HG03060 (cell line): ENCODE measurements at regions not wholly inside any gene's neighbourhood (a gene's known extent, or its start where the extent isn't known, plus 50 kb on each side); places are given as distances from the start of the nearest gene placed in this dataset.

Experiments used
- ATAC-seq: cut with Tn5 transposase; IDR thresholded peaks from one replicate; pipeline ENCODE4 v1.9.1; 2021; ENCODE audit warnings: low read depth, moderate number of reproducible peaks; ENCODE audit not compliant: unreplicated experiment

DNA sequence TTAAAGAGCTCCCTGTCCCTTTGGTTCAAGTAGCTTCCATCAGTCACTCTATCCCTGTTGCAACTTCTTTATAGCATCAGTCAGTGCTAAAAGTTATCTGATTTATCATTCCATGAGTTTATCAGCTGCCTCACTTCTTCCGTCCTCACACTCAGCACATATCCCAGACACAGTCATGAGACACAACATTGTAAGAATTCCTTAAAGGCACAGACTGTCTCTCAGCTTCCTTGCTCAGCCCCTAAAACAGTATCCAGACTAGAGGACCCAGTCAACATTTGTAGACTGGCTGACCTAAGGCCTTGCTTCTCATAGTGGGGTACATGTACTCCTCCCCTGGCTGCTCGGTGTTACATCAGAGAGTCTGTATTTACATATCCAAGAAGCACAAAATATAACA lies 164.9 kb upstream of the ADGRL2 start:
- ATAC-seq = no peak

DNA sequence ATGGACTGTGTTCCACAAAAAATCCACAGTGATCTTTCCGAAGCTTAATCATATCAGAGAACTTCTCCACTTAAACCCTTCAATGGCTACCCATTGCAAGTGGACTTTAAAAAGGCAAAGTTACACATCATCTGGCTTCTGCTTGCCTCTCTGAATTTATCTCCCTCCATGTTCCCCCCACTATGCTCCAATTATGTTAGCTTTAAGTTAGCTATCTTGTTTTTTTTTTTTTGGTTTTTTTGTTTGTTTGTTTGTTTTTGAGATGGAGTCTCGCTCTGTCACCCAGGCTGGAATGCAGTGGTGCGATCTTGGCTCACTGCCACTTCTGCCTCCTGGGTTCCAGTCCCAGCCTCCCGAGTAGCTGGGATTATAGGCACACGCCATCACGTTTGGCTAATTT lies 166.4 kb upstream of the ADGRL2 start:
- no peak for ATAC-seq

GRCh38 chr1:81619156-81619555 lies 181.6 kb upstream of the ADGRL2 start:
- no peak for ATAC-seq

DNA sequence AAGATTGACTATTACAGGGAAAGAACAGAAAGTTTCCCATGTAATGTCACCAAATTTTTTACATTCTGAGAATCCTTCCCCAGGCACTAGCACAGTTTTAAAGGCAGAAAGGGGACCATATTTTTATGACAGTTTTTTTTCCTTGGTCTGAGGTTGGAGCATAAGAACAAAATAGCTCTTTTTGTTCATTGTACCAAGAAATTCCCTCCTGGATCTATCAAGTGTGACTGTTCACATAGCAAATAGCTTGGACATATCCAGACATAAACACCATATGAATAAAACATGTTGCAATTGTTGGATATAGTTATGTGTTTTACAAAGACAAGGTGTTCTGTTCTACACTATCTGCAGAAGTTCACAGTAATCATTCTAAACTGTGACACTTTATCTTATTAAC lies 182.4 kb upstream of the ADGRL2 start:
- ATAC-seq = no peak

DNA sequence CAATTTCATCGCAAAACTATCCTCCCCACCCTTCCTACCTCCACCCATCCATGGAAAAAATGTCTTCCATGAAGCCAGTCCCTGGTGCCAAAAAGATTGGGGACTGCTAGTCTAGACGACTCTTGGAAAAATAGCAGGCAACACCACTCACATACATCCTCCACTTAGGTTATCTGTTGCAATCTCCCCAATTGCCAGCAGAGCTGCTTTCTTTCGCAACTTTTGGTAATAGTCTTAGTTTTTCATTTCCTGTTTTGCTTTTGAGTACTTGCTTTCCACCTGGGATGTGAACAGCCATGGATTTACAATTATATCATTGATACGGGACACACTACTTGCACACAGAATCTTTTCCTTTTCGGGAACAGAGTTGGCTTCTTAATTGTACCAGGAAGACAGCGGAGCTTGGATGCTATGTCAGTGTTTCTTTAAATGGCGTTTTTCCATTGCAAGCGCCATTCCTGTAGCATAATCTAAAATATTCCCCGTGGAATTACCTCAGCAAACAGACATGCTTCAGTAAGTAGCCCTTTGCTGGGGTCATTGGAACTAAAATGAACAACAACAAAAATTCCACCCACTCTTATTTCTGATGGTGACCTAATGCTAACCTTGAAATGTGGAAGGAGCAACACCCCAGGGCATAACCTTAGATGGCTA lies 183.3 kb upstream of the ADGRL2 start:
- ATAC-seq = no peak

DNA sequence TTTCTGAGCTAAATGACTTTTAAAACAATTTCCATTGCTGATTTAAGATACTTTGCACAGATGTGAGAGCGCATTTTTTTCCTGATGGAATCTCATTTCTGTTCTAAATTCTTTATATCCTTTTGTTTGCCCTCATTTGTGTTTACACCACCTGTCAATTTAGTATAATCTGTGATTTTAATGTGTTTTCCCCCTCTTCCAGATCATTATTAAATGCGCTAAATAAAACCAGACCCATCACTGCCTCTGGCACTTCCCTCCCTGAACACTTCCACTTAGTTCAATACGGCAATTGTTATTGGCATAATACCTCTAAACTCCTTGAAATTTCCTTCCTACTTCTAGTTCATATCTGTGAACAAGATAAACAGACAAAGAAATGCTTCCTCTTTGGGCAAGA lies 186.9 kb upstream of the ADGRL2 start:
- no peak for ATAC-seq

- ATAC-seq = no peak
Observed at GRCh38 chr1:81607924-81608323, 192.8 kb upstream of the ADGRL2 start.

DNA sequence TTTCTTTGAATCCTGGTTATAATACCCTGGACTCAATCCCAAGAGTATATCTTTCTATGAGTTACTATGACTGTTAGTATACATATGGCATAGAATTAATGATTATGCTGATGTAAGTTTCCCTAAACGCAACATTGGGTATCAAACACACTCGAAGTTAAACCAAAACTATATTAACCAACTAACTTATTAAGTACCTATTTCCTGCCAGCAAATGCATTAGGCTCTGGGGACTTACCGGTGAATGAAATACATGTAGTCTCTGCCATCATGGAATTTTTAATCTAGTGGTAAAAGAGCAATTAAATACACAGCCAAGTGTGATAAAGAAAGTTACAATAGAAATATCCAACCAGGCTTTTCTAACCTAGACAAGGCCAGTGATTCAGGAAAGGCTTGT lies 193.6 kb upstream of the ADGRL2 start:
- ATAC-seq = no peak

GRCh38 chr1:81606656-81607055 lies 194.1 kb upstream of the ADGRL2 start:
- ATAC-seq = no peak

DNA sequence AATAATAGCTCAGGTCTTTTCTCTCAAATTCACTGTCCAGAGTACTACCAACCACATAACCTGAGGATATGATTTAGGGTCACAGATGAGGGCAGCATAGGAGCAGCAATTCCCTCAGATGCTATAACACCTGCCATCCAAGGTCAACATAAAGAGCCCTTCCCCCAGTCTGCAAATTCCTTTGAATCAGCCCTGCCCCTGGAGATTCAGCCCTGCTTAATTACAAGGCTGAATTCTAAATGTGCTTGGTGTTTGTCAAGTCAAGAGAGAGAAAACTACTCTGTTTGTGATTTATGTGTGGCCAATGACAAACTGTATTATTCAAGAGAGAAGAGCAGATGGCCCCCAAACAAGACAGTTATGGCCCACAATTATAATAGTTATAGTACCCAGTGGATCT lies 195.7 kb upstream of the ADGRL2 start:
- no peak for ATAC-seq

DNA sequence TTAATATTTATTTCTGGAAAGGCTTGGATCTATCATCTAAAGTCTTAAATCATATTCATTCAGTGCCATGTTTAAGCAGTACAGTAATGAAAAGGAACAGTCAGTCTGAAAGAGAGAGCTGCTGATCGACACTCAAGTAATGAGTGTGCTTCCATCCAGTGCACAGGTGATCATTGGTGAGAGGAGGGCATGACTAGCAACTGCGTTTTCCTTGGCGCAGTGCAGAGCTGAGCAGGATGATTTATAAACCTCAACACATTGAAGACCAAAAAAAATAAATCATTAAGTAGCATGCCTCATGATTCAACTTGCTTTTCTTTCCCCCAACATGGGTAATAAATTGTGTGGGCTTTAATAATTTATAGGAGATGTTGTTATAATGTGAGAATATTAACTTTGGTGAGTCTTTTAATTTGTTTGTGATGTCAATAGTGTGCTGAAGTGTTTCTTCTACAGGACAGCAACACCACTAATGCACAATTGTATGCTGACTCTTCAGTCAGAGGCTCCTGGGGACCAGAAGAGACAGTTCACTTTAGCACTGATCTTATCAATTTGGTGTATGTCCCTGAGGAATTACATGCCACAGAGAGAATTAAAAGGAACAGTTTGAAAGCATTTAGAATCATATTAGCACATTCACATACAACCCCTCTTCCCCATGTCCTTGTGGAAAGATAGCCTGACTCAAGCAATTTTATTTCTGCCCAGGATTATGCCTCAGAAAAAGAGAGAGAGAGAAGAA lies 199.7 kb upstream of the ADGRL2 start:
- ATAC-seq = no peak

GRCh38 chr1:81600363-81600762 lies 200.4 kb upstream of the ADGRL2 start:
- ATAC-seq = no peak

GRCh38 chr1:81598623-81599022 lies 202.1 kb upstream of the ADGRL2 start:
- ATAC-seq = no peak

GRCh38 chr1:81597720-81598426 lies 202.9 kb upstream of the ADGRL2 start:
- ATAC-seq = no peak

GRCh38 chr1:81596341-81596740 lies 204.4 kb upstream of the ADGRL2 start:
- ATAC-seq = no peak

DNA sequence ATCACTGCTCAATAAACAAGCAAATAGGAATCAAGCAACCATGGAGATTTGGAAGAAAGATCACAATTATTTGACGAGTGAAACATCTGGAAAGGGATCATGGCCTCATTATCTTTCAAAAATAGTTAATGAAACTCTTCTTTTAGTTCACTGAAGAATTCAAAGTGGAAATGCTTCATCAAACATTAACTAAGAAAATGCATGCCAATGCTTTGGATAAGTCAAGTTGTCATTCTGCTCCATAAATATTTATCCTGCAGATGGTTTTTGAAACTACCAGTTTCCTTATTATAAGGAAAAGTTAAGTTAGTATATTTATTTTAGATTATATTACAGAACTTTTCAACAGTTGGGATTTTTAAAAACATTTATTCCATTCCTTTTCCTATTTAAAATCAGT lies 206.5 kb upstream of the ADGRL2 start:
- ATAC-seq = no peak

DNA sequence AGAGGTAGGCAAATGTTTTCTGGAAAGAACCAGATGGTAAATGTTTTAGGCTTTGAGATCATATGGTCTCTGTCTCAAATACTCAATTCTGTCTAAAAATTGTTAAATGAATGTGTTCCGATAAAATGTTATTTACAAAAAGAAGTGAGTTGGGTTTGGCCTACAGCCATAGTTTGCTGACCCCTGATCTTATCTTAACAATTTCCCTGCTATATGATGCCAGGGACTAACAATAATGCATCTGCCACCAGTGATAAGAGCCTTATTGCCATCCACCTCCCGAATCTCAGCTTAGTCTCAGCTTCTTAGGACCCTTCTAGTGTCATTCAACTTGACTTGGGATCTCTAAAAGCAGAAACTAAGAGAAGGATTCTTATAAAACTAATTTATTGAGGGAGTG lies 208.5 kb upstream of the ADGRL2 start:
- ATAC-seq = no peak

DNA sequence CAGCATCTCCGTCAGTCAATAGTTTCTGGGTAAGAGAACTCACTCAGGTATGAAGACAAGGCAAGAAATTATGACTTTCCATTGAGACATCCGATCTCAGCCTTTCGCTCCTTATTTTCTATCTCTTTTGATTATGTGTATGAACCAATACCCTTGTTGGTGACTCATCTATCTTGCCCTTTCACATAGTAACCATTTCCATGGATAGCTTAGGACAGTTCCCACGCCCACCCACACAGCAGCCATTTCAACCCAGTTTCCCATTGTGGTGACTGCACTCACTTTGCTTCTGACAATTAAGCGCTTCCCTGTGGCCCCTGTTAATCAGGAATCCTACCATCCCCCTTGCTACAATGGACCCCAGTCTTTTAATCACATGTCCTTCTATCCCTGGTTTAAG lies 210.6 kb upstream of the ADGRL2 start:
- ATAC-seq = no peak

DNA sequence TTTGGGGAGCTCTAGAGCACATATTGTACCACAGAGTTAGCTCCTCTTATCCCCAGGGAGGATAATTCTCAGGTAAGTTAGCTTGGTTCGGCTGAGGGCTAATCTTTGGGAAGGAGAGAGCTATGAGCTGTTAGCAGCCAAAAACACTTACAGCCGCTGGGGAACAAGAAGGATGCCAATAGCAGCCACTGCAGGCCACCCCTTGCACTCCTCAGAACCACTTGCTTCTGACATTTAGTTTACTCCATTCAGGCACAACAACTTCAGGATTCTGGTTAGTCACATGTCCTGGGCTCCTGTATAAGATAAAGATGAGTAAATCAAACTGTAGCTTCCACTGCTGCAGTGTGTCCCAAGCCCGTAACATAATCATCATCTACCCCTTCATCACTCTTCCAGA lies 212.6 kb upstream of the ADGRL2 start:
- ATAC-seq = no peak

DNA sequence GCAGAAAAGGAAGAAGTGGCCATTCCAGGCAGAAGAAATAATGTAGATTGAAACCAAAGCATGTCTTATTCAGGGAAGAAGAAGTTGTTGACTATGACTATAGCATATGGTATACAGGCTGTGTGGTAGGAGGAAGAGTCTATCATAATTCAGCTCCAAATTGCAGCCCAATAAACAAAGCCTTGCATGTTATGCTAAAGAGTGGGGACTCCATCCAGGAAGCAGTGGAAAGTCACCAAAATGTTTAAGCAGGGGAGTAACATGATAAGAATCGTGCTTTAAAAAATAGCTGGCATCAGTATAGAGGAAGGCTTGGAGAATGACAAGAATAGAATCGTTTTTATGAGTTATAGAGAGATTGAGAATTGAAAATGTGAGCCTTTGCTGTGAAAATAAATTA lies 213.3 kb upstream of the ADGRL2 start:
- ATAC-seq = no peak

- no peak for ATAC-seq
Observed at GRCh38 chr1:81585371-81585770, 215.4 kb upstream of the ADGRL2 start.

- ATAC-seq = no peak
Observed at GRCh38 chr1:81584398-81584797, 216.3 kb upstream of the ADGRL2 start.
